H1 (cell line): ENCODE measurements at regions not wholly inside any gene's neighbourhood (a gene's known extent, or its start where the extent isn't known, plus 50 kb on each side); places are given as distances from the start of the nearest gene placed in this dataset.

Experiments
- CTCF ChIA-PET: fragments of 300-600 bp; sonication (Branson Sonifier 250); formaldehyde crosslinking; loops from one replicate; lab custom pipeline; 2021; ENCODE audit not compliant: partially characterized antibody; lab: Charles Lee
- POLR2A ChIA-PET: fragments of 300-600 bp; sonication (Branson Sonifier 250); formaldehyde crosslinking; loops from one replicate; lab custom pipeline; 2021; ENCODE audit warnings: inconsistent platforms; ENCODE audit not compliant: partially characterized antibody; lab: Charles Lee
- DNase-seq, 2 experiments: peaks; one replicate each; pipeline versions ENCODE4 v3.0.0 to v3.0.0-alpha.2; 2010 to 2022; ENCODE audit warnings: low spot score in 2 of 2, low read depth in 1 of 2, mixed read lengths in 1 of 2
- FAIRE-seq: peaks from 2 replicates; lab custom pipeline; 2011; peaks lifted over from hg19 to GRCh38; lab: Jason Lieb, UNC
- H2AFZ ChIP-seq: 2 replicates; pipeline ENCODE4 v1.8.1; 2012; ENCODE audit warnings: low read length, inconsistent platforms
- H2AK5ac ChIP-seq: 2 replicates; pipeline ENCODE4 v1.6.1; 2013; ENCODE audit warnings: low read depth, low read length
- H2BK120ac ChIP-seq: replicated peaks from 2 replicates; pipeline ENCODE3; 2013; ENCODE audit warnings: low read depth, low read length, inconsistent platforms
- H2BK12ac ChIP-seq: 2 replicates; pipeline ENCODE4 v1.6.1; 2013; ENCODE audit warnings: low read depth, low read length
- H2BK15ac ChIP-seq: 2 replicates; pipeline ENCODE4 v1.6.1; 2013; ENCODE audit warnings: low read length
- H2BK20ac ChIP-seq: 2 replicates; pipeline ENCODE4 v1.6.1; 2013; ENCODE audit warnings: low read length
- H2BK5ac ChIP-seq: 2 replicates; pipeline ENCODE4 v1.6.1; 2013; ENCODE audit warnings: low read depth, low read length
- H3K14ac ChIP-seq: 2 replicates; pipeline ENCODE4 v1.6.1; 2013; ENCODE audit warnings: inconsistent platforms; ENCODE audit not compliant: insufficient read length
- H3K18ac ChIP-seq: 2 replicates; pipeline ENCODE4 v1.6.1; 2013; ENCODE audit warnings: low read length; ENCODE audit errors: extremely low read depth
- H3K23ac ChIP-seq: 2 replicates; pipeline ENCODE4 v1.6.1; 2013; ENCODE audit warnings: inconsistent platforms; ENCODE audit not compliant: insufficient read length
- H3K23me2 ChIP-seq: 2 replicates; pipeline ENCODE4 v1.6.1; 2013; ENCODE audit warnings: low read depth, low read length
- H3K27ac ChIP-seq: 2 replicates; pipeline ENCODE4 v1.6.1; 2011; ENCODE audit warnings: low read depth, low read length, inconsistent platforms
- H3K27me3 ChIP-seq, 4 experiments: replicated peaks in 1 of 4; 1 replicate in 1 of 4; 2 replicates in 3 of 4; pipeline versions ENCODE4 v1.6.1 to v1.8.1; 2011 to 2013; ENCODE audit warnings: low read length in 3 of 4, mild to moderate bottlenecking in 3 of 4, inconsistent platforms in 2 of 4, mixed read lengths in 2 of 4, moderate library complexity in 1 of 4; ENCODE audit not compliant: control insufficient read depth in 3 of 4, insufficient read depth in 3 of 4; ENCODE audit errors: extremely low read depth in 1 of 4
- H3K36me3 ChIP-seq, 4 experiments: 2 replicates each; pipeline versions ENCODE4 v1.6.1 to v1.8.1; 2011 to 2013; ENCODE audit warnings: mild to moderate bottlenecking in 4 of 4, low read length in 3 of 4, moderate library complexity in 2 of 4, control low read depth in 1 of 4, inconsistent platforms in 1 of 4; ENCODE audit not compliant: insufficient read depth in 4 of 4, control insufficient read depth in 2 of 4
- H3K4ac ChIP-seq: replicated peaks from 2 replicates; pipeline ENCODE3; 2013; ENCODE audit warnings: low read length, low read depth, mixed read lengths, inconsistent platforms; ENCODE audit not compliant: insufficient read length
- H3K4me1 ChIP-seq, 4 experiments: replicated peaks in 1 of 4; 1 replicate in 1 of 4; 2 replicates in 3 of 4; pipeline versions ENCODE4 v1.6.1 to v1.8.1; 2011 to 2013; ENCODE audit warnings: low read length in 3 of 4, inconsistent platforms in 2 of 4, mixed read lengths in 1 of 4; ENCODE audit not compliant: insufficient read depth in 4 of 4, control insufficient read depth in 3 of 4
- H3K4me2 ChIP-seq, 2 experiments: 2 replicates each; pipeline versions ENCODE4 v1.6.1 to v1.8.1; 2011 to 2013; ENCODE audit warnings: low read depth in 2 of 2, low read length in 2 of 2, control low read depth in 1 of 2, inconsistent platforms in 1 of 2, mild to moderate bottlenecking in 1 of 2; ENCODE audit not compliant: insufficient read depth in 1 of 2
- H3K4me3 ChIP-seq, 4 experiments: fragments of 200-600, 300-600 bp in 1 of 4; sonication (generic), shearing (Covaris generic), sonication (Bioruptor Twin) in 1 of 4; 2 replicates each; pipeline versions ENCODE4 v1.5.1 to v1.8.1; 2011 to 2016; ENCODE audit warnings: low read length in 4 of 4, low read depth in 3 of 4, control low read depth in 2 of 4, inconsistent platforms in 2 of 4, mild to moderate bottlenecking in 2 of 4, mixed read lengths in 1 of 4, moderate library complexity in 1 of 4; ENCODE audit not compliant: insufficient read depth in 2 of 4; ENCODE audit errors: extremely low read depth in 1 of 4
- H3K56ac ChIP-seq: replicated peaks from 2 replicates; pipeline ENCODE3; 2013; ENCODE audit warnings: low read depth, mild to moderate bottlenecking, mixed read lengths, low read length, inconsistent platforms; ENCODE audit not compliant: insufficient read length
- H3K79me1 ChIP-seq: 2 replicates; pipeline ENCODE4 v1.6.1; 2013; ENCODE audit warnings: low read depth, low read length, control low read depth
- H3K79me2 ChIP-seq, 2 experiments: 2 replicates each; pipeline versions ENCODE4 v1.6.1 to v1.8.1; 2012 to 2013; ENCODE audit warnings: low read length in 2 of 2, mild to moderate bottlenecking in 2 of 2, inconsistent platforms in 1 of 2; ENCODE audit not compliant: insufficient read depth in 2 of 2, control insufficient read depth in 1 of 2
- H3K9ac ChIP-seq, 4 experiments: replicated peaks in 1 of 4; 1 replicate in 1 of 4; 2 replicates in 3 of 4; pipeline versions ENCODE4 v1.6.1 to v1.8.1; 2011 to 2013; ENCODE audit warnings: low read depth in 3 of 4, low read length in 3 of 4, control low read depth in 2 of 4, mild to moderate bottlenecking in 2 of 4, moderate library complexity in 2 of 4, inconsistent platforms in 1 of 4; ENCODE audit errors: extremely low read depth in 1 of 4
- H3K9me3 ChIP-seq, 2 experiments: 2 replicates each; pipeline versions ENCODE4 v1.6.1 to v1.8.1; 2012 to 2013; ENCODE audit warnings: mild to moderate bottlenecking in 2 of 2, moderate library complexity in 2 of 2, control low read depth in 1 of 2, inconsistent platforms in 1 of 2, low read depth in 1 of 2, low read length in 1 of 2, mixed read lengths in 1 of 2; ENCODE audit not compliant: insufficient read depth in 2 of 2
- H4K20me1 ChIP-seq, 2 experiments: replicated peaks in 1 of 2; 2 replicates each; pipeline versions ENCODE3 to v1.8.1; 2011 to 2013; ENCODE audit warnings: inconsistent platforms in 2 of 2, low read length in 2 of 2, mild to moderate bottlenecking in 1 of 2; ENCODE audit not compliant: insufficient read depth in 2 of 2, control insufficient read depth in 1 of 2
- H4K5ac ChIP-seq: 2 replicates; pipeline ENCODE4 v1.6.1; 2013; ENCODE audit warnings: low read length, low read depth, mixed read lengths, inconsistent platforms; ENCODE audit not compliant: insufficient read length
- H4K8ac ChIP-seq: 2 replicates; pipeline ENCODE4 v1.8.0; 2013; ENCODE audit warnings: mild to moderate bottlenecking, moderate library complexity, low read length, inconsistent platforms; ENCODE audit not compliant: insufficient read depth; ENCODE audit errors: extremely low read depth
- H4K91ac ChIP-seq: replicated peaks from 2 replicates; pipeline ENCODE3; 2013; ENCODE audit warnings: low read length, mixed read lengths, inconsistent platforms; ENCODE audit not compliant: insufficient read length
- ATF2 ChIP-seq: IDR thresholded peaks from 2 replicates; pipeline ENCODE4 v1.6.1; 2012; ENCODE audit warnings: low read length, inconsistent platforms
- BCL11A ChIP-seq, 2 experiments: IDR thresholded peaks; one replicate each; pipeline ENCODE4 v1.6.1; 2011; ENCODE audit warnings: low read depth in 2 of 2, low read length in 2 of 2, mild to moderate bottlenecking in 2 of 2
- CHD1 ChIP-seq: IDR thresholded peaks from 2 replicates; pipeline ENCODE4 v1.6.1; 2012; ENCODE audit warnings: low read depth, low read length, improper control_type of control experiment
- GABPA ChIP-seq: IDR thresholded peaks from 2 replicates; pipeline ENCODE4 v1.6.1; 2011; ENCODE audit warnings: mild to moderate bottlenecking, low read length, moderate library complexity, borderline replicate concordance; ENCODE audit not compliant: insufficient read depth
- JUND ChIP-seq: IDR thresholded peaks from 2 replicates; pipeline ENCODE4 v1.6.1; 2011; ENCODE audit warnings: mild to moderate bottlenecking, improper control_type of control experiment, low read length
- MAX ChIP-seq: IDR thresholded peaks from 2 replicates; pipeline ENCODE4 v1.6.1; 2012; ENCODE audit warnings: inconsistent platforms
- NRF1 ChIP-seq: IDR thresholded peaks from 2 replicates; pipeline ENCODE4 v1.6.1; 2011; ENCODE audit warnings: mild to moderate bottlenecking, low read depth, low read length, improper control_type of control experiment
- PHF8 ChIP-seq: fragments of 200-600 bp; sonication (generic); conservative IDR thresholded peaks from 2 replicates; pipeline ENCODE4 v1.7.1; 2012; ENCODE audit warnings: low read depth, mild to moderate bottlenecking, inconsistent platforms, low read length, moderate library complexity
- POLR2AphosphoS5 ChIP-seq: IDR thresholded peaks from 2 replicates; pipeline ENCODE4 v1.6.1; 2011; ENCODE audit warnings: low read depth, low read length
- RAD21 ChIP-seq, 2 experiments: IDR thresholded peaks in 1 of 2; conservative IDR thresholded peaks in 1 of 2; 2 replicates each; pipeline ENCODE4 v1.6.1; 2011; ENCODE audit warnings: low read depth in 2 of 2, low read length in 2 of 2, improper control_type of control experiment in 1 of 2, inconsistent platforms in 1 of 2, mild to moderate bottlenecking in 1 of 2, moderate library complexity in 1 of 2
- SUZ12 ChIP-seq: fragments of 200-600 bp; sonication (generic); IDR thresholded peaks from 2 replicates; pipeline ENCODE4 v1.6.1; 2012; ENCODE audit warnings: mild to moderate bottlenecking, inconsistent platforms, low read length, moderate library complexity, mixed read lengths
- TEAD4 ChIP-seq: IDR thresholded peaks from 2 replicates; pipeline ENCODE4 v1.6.1; 2012; ENCODE audit warnings: low read depth, low read length, inconsistent platforms, mixed read lengths
- WGBS, 2 experiments: shearing (Covaris generic) in 1 of 2; methylation state at CpG; one replicate each; pipeline versions ENCODE4 v1.1.6 to v1.1.7; 2013 to 2015; ENCODE audit warnings: low lambda C conversion rate in 2 of 2, mixed read lengths in 2 of 2, inconsistent platforms in 1 of 2, low coverage in 1 of 2, missing lambda C conversion rate in 1 of 2; ENCODE audit not compliant: insufficient replicate concordance in 2 of 2, insufficient coverage in 1 of 2, insufficient read length in 1 of 2; ENCODE audit errors: extremely low coverage in 1 of 2, missing lambda C conversion rate in 1 of 2; 5-methylcytosine and 5-hydroxymethylcytosine counted together

GRCh38 chr2:174015428-174015827 lies 50.3 kb upstream of the SP3 start:
- Histone ChIP-seq H3K18ac (no peak overlapping the region), H3K4me2 (no peak overlapping the region), H2AK5ac (no peak overlapping the region), H4K5ac (no peak overlapping the region), H3K9me3 (no peaks in the 10 kb centered on the region), H3K4me1 (peaks cover 5 to 20% (median 14%) of the 10 kb centered on the region in 4 experiments), H2BK20ac (no peak overlapping the region), H4K8ac (no peak overlapping the region), H3K56ac (no peak overlapping the region), H2BK15ac (no peak overlapping the region), H3K79me1 (no peaks in the 10 kb centered on the region), H4K20me1 (no peaks in the 10 kb centered on the region), H3K23me2 (peaks cover 5% of the 10 kb centered on the region; the same call in 1 of the 2 replicates), H2AFZ (no peak overlapping the region), H3K14ac (no peak overlapping the region), H3K79me2 (no peaks in the 10 kb centered on the region), H3K27me3 (peaks cover 0 to 8% (median 5%) of the 10 kb centered on the region in 4 experiments; a peak in 4 of 7 replicates), H2BK12ac (no peak overlapping the region), H3K4me3 (no peak overlapping the region), H2BK120ac (no peak overlapping the region), H3K36me3 (no peaks in the 10 kb centered on the region), H3K9ac (no peak overlapping the region), H3K27ac (no peak overlapping the region), H4K91ac (no peak overlapping the region), H3K4ac (no peak overlapping the region), H3K23ac (no peak overlapping the region), H2BK5ac (no peak overlapping the region)
- CTCF ChIA-PET: interaction anchor here (0.9 to 1.6 kb wide), 6 partner anchors 8 to 325 kb away, joined by 3 to 6 read pairs (median 3); no protein-coding TSS in a partner anchor
- WGBS, 2 experiments: 78% methylated on average over 2 of the region's 2 CpGs; no CpG with 5 or more reads in 1 of the 2 experiments
- FAIRE-seq (no peak), DNase-seq (no peak)
- POLR2A ChIA-PET: interaction anchor here (1.5 kb wide), 1 partner anchor 9 kb away, joined by 4 read pairs; no protein-coding TSS in a partner anchor
- TF ChIP-seq SUZ12 (no peak), JUND (no peak), MAX (no peak), ATF2 (no peak), BCL11A (IDR thresholded peaks at IDR 0.05; ENCODE audit: low read depth in 2 of 2, low read length in 2 of 2) (no peak), PHF8 (no peak), TEAD4 (no peak), POLR2AphosphoS5 (no peak), NRF1 (no peak), GABPA (no peak), CHD1 (no peak), RAD21 (IDR thresholded peaks at IDR 0.05 in 1 of 2, conservative IDR thresholded peaks at IDR 0.05 in 1 of 2; ENCODE audit: low read depth in 2 of 2, low read length in 2 of 2) (no peak)
